NCI-H2227 treated with DMSO at 0.1 percent for 48 hours (cell line): ENCODE measurements at regions not wholly inside any gene's neighbourhood (a gene's known extent, or its start where the extent isn't known, plus 50 kb on each side); places are given as distances from the start of the nearest gene placed in this dataset.

ENCODE experiments used
- DNase-seq: peaks from one replicate; lab custom pipeline; 2025; lab: John Stamatoyannopoulos, UW

- no peak for DNase-seq
These were observed 51.0 kb upstream of the KLF13 start for GRCh38 chr15:31275331-31276262.

GRCh38 chr15:31276596-31277298 lies 49.9 kb upstream of the KLF13 start:
- peak; percentile 40 for DNase-seq
